Activated CD4-positive, alpha-beta memory T cell treated with anti-CD3 and anti-CD28 coated beads for 36 hours (primary cell): ENCODE measurements at regions not wholly inside any gene's neighbourhood (a gene's known extent, or its start where the extent isn't known, plus 50 kb on each side); places are given as distances from the start of the nearest gene placed in this dataset.
A peak's percentile ranks its signal among the peaks of the same experiment; 100 is the strongest.

Experiments
- CTCF ChIA-PET: fragments of 350-600 bp; sonication (Branson Sonifier 250); formaldehyde crosslinking; loops from one replicate; lab custom pipeline; 2021; ENCODE audit warnings: antibody characterized with exemption, inconsistent platforms; lab: Charles Lee
- POLR2A ChIA-PET: fragments of 350-600 bp; sonication (Branson Sonifier 250); formaldehyde crosslinking; loops from one replicate; lab custom pipeline; 2021; ENCODE audit warnings: antibody characterized with exemption; lab: Charles Lee
- DNase-seq: peaks from one replicate; pipeline ENCODE4 v3.0.0-alpha.2; 2020
- H3K27ac Mint-ChIP-seq: one replicate; pipeline ENCODE4 v1.8.0; 2021; ENCODE audit warnings: mixed read lengths
- H3K27me3 Mint-ChIP-seq: one replicate; pipeline ENCODE4 v1.8.0; 2021; ENCODE audit warnings: mixed read lengths
- H3K36me3 Mint-ChIP-seq: one replicate; pipeline ENCODE4 v1.8.0; 2021; ENCODE audit warnings: mixed read lengths
- H3K4me1 Mint-ChIP-seq: one replicate; pipeline ENCODE4 v1.8.0; 2021; ENCODE audit warnings: low read depth, mixed read lengths
- H3K4me3 Mint-ChIP-seq: one replicate; pipeline ENCODE4 v1.8.0; 2021; ENCODE audit warnings: mild to moderate bottlenecking, mixed read lengths
- H3K9me3 Mint-ChIP-seq: one replicate; pipeline ENCODE4 v1.8.0; 2021; ENCODE audit warnings: mixed read lengths
- intact Hi-C: fragments of 100-400 bp; cut with micrococcal nuclease; formaldehyde crosslinking; loops from one replicate; pipeline ENCODE4 v1.15.1; 2023

- H3K4me1 Mint-ChIP-seq: peaks cover 18% of the 10 kb centered on the region
- H3K27ac Mint-ChIP-seq: no peak overlapping the region
- no peaks in the 10 kb centered on the region for H3K36me3 Mint-ChIP-seq
- no peaks in the 10 kb centered on the region for H3K27me3 Mint-ChIP-seq
- no peaks in the 10 kb centered on the region for H3K9me3 Mint-ChIP-seq
- H3K4me3 Mint-ChIP-seq: no peak overlapping the region
- intact Hi-C loops: no loop called here
- POLR2A ChIA-PET: no interaction called here
- CTCF ChIA-PET: interaction anchor here (1.0 kb wide), 1 partner anchor 15 kb away, joined by 3 read pairs; no protein-coding TSS in a partner anchor
- DNase-seq: no peak
Measured at GRCh38 chr11:111444040-111444439, 65.0 kb upstream of the POU2AF1 start.

DNA sequence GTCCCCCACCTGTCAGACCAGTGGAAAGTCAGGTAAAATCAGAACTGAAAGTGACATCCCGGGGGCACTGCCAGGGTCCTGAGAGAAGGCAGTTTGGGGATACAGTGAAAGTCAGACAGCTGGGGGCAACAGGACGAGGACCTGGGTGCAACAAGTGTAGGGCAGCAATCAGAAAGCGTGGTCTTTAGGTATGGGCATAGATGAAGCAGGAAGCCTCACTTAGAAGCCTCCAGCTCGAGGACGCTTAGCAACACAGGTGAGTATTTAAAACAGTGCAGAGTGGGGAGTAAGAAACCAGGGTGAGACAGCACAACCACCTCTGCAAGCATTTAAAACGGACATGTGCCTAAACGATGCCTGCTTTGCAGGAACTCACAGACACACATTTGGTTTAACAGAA is 64.6 kb upstream of the POU2AF1 start:
- no peaks in the 10 kb centered on the region for H3K36me3 Mint-ChIP-seq
- CTCF ChIA-PET: interaction anchor here (1.0 kb wide), 1 partner anchor 15 kb away, joined by 3 read pairs; no protein-coding TSS in a partner anchor
- no peak for DNase-seq
- intact Hi-C loops: no loop called here
- no peaks in the 10 kb centered on the region for H3K9me3 Mint-ChIP-seq
- no peaks in the 10 kb centered on the region for H3K27me3 Mint-ChIP-seq
- no peak overlapping the region for H3K27ac Mint-ChIP-seq
- H3K4me3 Mint-ChIP-seq: no peak overlapping the region
- POLR2A ChIA-PET: no interaction called here
- H3K4me1 Mint-ChIP-seq: peaks cover 18% of the 10 kb centered on the region

GRCh38 chr11:111443032-111443431 is 64.0 kb upstream of the POU2AF1 start:
- H3K9me3 Mint-ChIP-seq: no peaks in the 10 kb centered on the region
- intact Hi-C loops: no loop called here
- no peaks in the 10 kb centered on the region for H3K27me3 Mint-ChIP-seq
- no peak overlapping the region for H3K27ac Mint-ChIP-seq
- peaks cover 18% of the 10 kb centered on the region for H3K4me1 Mint-ChIP-seq
- ChIA-PET POLR2A (no interaction called here), CTCF (interaction anchor here (1.0 kb wide), 1 partner anchor 14 kb away, joined by 3 read pairs; no protein-coding TSS in a partner anchor)
- no peaks in the 10 kb centered on the region for H3K36me3 Mint-ChIP-seq
- DNase-seq: no peak
- H3K4me3 Mint-ChIP-seq: no peak overlapping the region

DNA sequence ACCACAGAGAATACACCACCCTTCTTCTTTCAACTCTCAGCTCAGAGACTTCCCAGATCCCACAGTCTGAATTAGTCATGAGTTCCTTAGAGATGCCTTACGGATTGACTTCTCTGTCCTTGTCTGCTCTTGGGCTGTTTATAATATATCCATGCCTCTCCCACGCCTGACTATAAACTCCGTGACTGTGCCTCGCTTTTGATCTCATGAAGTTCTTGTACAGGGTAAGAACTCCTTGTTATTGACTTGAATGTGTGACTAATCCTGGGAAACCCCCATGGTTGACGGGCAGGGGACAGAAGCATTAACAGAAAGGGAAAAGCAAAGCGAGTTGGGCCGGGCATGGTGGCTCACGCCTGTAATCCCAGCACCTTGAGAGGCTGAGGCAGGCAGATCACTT is 62.4 kb upstream of the POU2AF1 start:
- no peaks in the 10 kb centered on the region for H3K27me3 Mint-ChIP-seq
- no peaks in the 10 kb centered on the region for H3K9me3 Mint-ChIP-seq
- intact Hi-C loops: no loop called here
- peaks cover 17% of the 10 kb centered on the region for H3K4me1 Mint-ChIP-seq
- POLR2A ChIA-PET: no interaction called here
- H3K4me3 Mint-ChIP-seq: no peak overlapping the region
- CTCF ChIA-PET: interaction anchor here (1.0 to 3.7 kb wide), 2 partner anchors 13 to 159 kb away, joined by 3 to 18 read pairs; no protein-coding TSS in a partner anchor
- no peak overlapping the region for H3K27ac Mint-ChIP-seq
- peak; percentile 38 for DNase-seq
- no peaks in the 10 kb centered on the region for H3K36me3 Mint-ChIP-seq

DNA sequence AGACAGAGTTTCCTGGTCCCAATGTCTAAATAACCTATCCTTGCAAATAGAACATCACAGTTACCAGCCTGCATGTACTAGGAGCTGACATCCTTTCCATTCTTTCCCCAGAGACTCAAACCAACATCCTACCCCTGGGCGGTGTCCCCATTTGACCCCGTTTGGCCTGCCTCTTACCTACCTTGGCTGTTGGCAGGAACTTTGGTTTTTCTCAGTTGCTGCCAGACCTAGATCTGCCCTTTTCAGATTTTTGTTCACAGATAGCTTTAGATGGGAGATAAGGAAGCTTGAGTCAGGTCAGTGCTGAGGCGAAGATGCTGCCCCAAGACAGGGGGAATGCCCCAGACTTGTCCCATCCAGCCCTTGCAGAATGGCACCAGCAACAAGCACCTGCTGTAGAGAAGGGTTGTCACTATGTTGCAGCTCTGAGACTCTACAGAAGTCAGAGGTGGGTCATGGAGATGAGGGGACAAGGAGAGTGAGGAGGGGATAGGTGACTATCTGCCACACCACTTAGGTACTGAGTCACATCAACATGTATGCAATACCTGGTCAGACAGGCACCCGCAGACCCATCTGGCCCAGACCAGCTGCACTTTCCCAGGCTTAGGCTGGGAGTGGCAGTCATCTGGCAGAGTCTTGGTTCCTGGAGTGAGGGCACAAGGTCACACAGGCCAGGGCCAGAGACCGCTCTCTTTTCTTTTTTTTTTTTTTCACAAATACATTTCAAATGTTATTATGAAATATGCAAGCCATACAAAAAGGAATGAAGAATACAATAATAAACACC is 61.5 kb upstream of the POU2AF1 start:
- CTCF ChIA-PET: interaction anchor here (0.6 to 3.7 kb wide), 3 partner anchors 12 to 157 kb away, joined by 3 to 18 read pairs (median 4); no protein-coding TSS in a partner anchor
- POLR2A ChIA-PET: no interaction called here

DNA sequence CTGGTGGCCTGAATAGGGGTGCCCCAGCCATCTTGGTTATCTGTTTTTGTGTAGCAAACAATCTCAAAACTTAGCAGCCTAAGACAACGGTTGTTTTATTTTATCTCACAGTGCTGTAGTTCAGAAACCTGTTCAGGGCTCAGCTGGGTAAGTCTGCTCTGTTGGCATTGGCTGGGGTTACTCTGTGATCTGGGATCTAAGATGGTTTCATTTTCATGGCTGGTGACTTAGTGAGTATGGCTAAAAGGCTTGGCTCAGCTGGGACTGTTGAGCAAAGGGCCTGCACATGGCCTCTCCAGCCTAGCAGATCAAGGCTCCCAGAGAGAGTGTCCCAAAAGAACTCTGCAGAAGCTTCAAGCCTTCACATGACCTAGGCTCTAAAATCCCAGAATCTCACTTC is 60.8 kb upstream of the POU2AF1 start:
- H3K27me3 Mint-ChIP-seq: no peaks in the 10 kb centered on the region
- CTCF ChIA-PET: interaction anchor here (1.3 to 3.7 kb wide), 4 partner anchors 11 to 157 kb away, joined by 3 to 18 read pairs (median 5); no protein-coding TSS in a partner anchor
- no peak overlapping the region for H3K27ac Mint-ChIP-seq
- peaks cover 9% of the 10 kb centered on the region for H3K4me1 Mint-ChIP-seq
- no peak for DNase-seq
- no peaks in the 10 kb centered on the region for H3K36me3 Mint-ChIP-seq
- no peaks in the 10 kb centered on the region for H3K9me3 Mint-ChIP-seq
- POLR2A ChIA-PET: no interaction called here
- no peak overlapping the region for H3K4me3 Mint-ChIP-seq
- intact Hi-C loops: no loop called here

More for the DNA sequence above, 61.5 kb upstream of the POU2AF1 start:
- DNase-seq: no peak
- intact Hi-C loops: no loop called here
- no peak overlapping the region for H3K27ac Mint-ChIP-seq
- H3K36me3 Mint-ChIP-seq: no peaks in the 10 kb centered on the region
- H3K27me3 Mint-ChIP-seq: no peaks in the 10 kb centered on the region
- H3K9me3 Mint-ChIP-seq: no peaks in the 10 kb centered on the region
- no peak overlapping the region for H3K4me3 Mint-ChIP-seq
- H3K4me1 Mint-ChIP-seq: peaks cover 9% of the 10 kb centered on the region

DNA sequence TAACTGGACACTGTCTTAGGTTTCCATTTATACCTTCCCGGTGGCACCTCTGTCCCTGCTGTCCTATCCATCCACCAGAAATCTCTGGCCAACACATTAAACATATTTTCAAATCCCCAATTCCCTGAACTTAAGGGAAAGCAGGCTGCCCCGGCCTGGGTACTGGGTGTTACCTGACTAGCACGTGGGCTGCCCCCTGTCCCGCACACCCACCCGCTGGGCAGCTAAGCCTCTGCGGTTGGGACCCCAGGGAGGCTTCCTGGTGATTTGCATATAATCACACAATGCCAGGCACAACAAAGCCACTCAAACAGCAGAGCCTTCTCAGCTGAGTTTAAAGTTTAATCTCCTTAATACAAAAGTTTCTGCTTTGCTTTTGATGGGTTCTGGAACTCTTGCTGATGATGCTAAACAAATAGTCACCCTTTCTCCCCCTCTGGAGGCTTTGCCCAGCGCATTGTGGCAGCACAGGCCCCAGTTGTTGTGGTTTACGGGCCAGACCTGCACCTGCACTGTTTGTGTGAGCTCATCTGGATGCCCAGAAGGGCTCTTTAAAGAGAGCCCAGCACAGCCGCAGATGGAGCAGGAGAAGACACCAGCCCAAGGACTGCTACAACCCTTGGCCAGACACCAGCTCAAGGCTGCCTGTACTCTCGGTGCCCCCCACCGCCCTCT is 59.9 kb upstream of the POU2AF1 start:
- intact Hi-C loops: no loop called here
- Mint-ChIP-seq H3K27ac (no peak overlapping the region), H3K27me3 (no peaks in the 10 kb centered on the region), H3K4me3 (no peak overlapping the region), H3K9me3 (no peaks in the 10 kb centered on the region), H3K36me3 (no peaks in the 10 kb centered on the region), H3K4me1 (peaks cover 9% of the 10 kb centered on the region)
- DNase-seq: no peak
- POLR2A ChIA-PET: no interaction called here
- CTCF ChIA-PET: interaction anchor here (0.7 to 3.7 kb wide), 4 partner anchors 8 to 156 kb away, joined by 3 to 18 read pairs (median 5); no protein-coding TSS in a partner anchor

- Mint-ChIP-seq H3K9me3 (no peaks in the 10 kb centered on the region), H3K27me3 (no peaks in the 10 kb centered on the region), H3K27ac (no peak overlapping the region), H3K36me3 (no peaks in the 10 kb centered on the region), H3K4me1 (peaks cover 9% of the 10 kb centered on the region), H3K4me3 (no peak overlapping the region)
- ChIA-PET CTCF (interaction anchor here (0.7 to 3.5 kb wide), 4 partner anchors 8 to 155 kb away, joined by 3 to 25 read pairs (median 14); no protein-coding TSS in a partner anchor), POLR2A (interaction anchor here (0.6 kb wide), 1 partner anchor 156 kb away, joined by 3 read pairs; no protein-coding TSS in a partner anchor)
- intact Hi-C loops: no loop called here
- DNase-seq: no peak
Measured at GRCh38 chr11:111438168-111438567, 59.1 kb upstream of the POU2AF1 start.

- Mint-ChIP-seq H3K27me3 (peaks cover 3% of the 10 kb centered on the region), H3K4me3 (no peak overlapping the region), H3K27ac (no peak overlapping the region), H3K4me1 (peaks cover 5% of the 10 kb centered on the region), H3K36me3 (no peaks in the 10 kb centered on the region), H3K9me3 (no peaks in the 10 kb centered on the region)
- ChIA-PET POLR2A (no interaction called here), CTCF (interaction anchor here (1.1 to 3.5 kb wide), 3 partner anchors 8 to 12 kb away, joined by 3 to 25 read pairs (median 4); no protein-coding TSS in a partner anchor)
- intact Hi-C loops: no loop called here
- no peak for DNase-seq
Measured at GRCh38 chr11:111435046-111435698, 56.1 kb upstream of the POU2AF1 start.

GRCh38 chr11:111429066-111429506 is 50.0 kb upstream of the POU2AF1 start:
- peak; percentile 82 for DNase-seq
- intact Hi-C loops: loop anchor here (1.0 kb wide), 1 partner anchor 146 kb away; no protein-coding TSS in a partner anchor
- Mint-ChIP-seq H3K9me3 (no peaks in the 10 kb centered on the region), H3K4me1 (peaks cover 2% of the 10 kb centered on the region), H3K4me3 (no peak overlapping the region), H3K27me3 (peaks cover 3% of the 10 kb centered on the region), H3K27ac (no peak overlapping the region), H3K36me3 (no peaks in the 10 kb centered on the region)
- POLR2A ChIA-PET: no interaction called here
- CTCF ChIA-PET: interaction anchor here (0.7 to 16.6 kb wide), 30 partner anchors 9 to 200 kb away, joined by 3 to 359 read pairs (median 5); partner anchors contain the start of genes POU2AF1 and POU2AF2
